Right atrium auricular region (tissue), 2 donors: ENCODE measurements at regions not wholly inside any gene's neighbourhood (a gene's known extent, or its start where the extent isn't known, plus 50 kb on each side); places are given as distances from the start of the nearest gene placed in this dataset.

Experiments
- DNase-seq: peaks from one replicate; pipeline ENCODE4 v3.0.0-alpha.2; 2019; ENCODE audit warnings: low spot score
- H3K27ac ChIP-seq, 2 donors: fragments of 200-600 bp; sonication (generic); 1 replicate in 1 of 2; 2 replicates in 1 of 2; pipeline ENCODE4 v1.5.1; 2016 to 2019
- H3K27me3 ChIP-seq, 2 donors: fragments of 200-600 bp; sonication (generic); one replicate each; pipeline versions ENCODE4 v1.5.1 to v1.6.0; 2017 to 2019
- H3K36me3 ChIP-seq: fragments of 200-600 bp; sonication (generic); one replicate; pipeline ENCODE4 v1.5.1; 2016
- H3K4me1 ChIP-seq, 2 donors: fragments of 200-600 bp; sonication (generic); one replicate each; pipeline versions ENCODE4 v1.5.1 to v1.6.0; 2017 to 2019
- H3K4me3 ChIP-seq, 2 donors: fragments of 200-600 bp; sonication (generic); 1 replicate in 1 of 2; 2 replicates in 1 of 2; pipeline ENCODE4 v1.5.1; 2017 to 2019; ENCODE audit warnings: mild to moderate bottlenecking in 1 of 2, moderate library complexity in 1 of 2
- H3K9me3 ChIP-seq, 2 donors: fragments of 200-600 bp; sonication (generic); one replicate each; pipeline ENCODE4 v1.5.1; 2019
- CTCF ChIP-seq, 2 donors: fragments of 200-600 bp; sonication (generic); IDR thresholded peaks; one replicate each; pipeline ENCODE4 v1.5.1; 2019; ENCODE audit warnings: antibody characterized with exemption in 2 of 2

GRCh38 chr12:105820429-105821125 is 318.2 kb downstream of the NUAK1 start:
- H3K4me3 ChIP-seq: no peak overlapping the region
- H3K36me3 ChIP-seq: no peaks in the 10 kb centered on the region
- no peaks in the 10 kb centered on the region for H3K9me3 ChIP-seq
- H3K27ac ChIP-seq: peak overlapping the region; percentile 37 to 70
- peaks cover 0 to 31% of the 10 kb centered on the region in 2 donors for H3K4me1 ChIP-seq
- peak; percentile 81 for DNase-seq
- no peak for TF ChIP-seq CTCF (IDR thresholded peaks at IDR 0.05)
- H3K27me3 ChIP-seq: no peaks in the 10 kb centered on the region

- no peak overlapping the region for H3K4me3 ChIP-seq
- peak overlapping the region in 1 of 2 donors; percentile 70 for H3K27ac ChIP-seq
- no peak for TF ChIP-seq CTCF (IDR thresholded peaks at IDR 0.05)
- no peaks in the 10 kb centered on the region for H3K27me3 ChIP-seq
- peaks cover 0 to 31% of the 10 kb centered on the region in 2 donors for H3K4me1 ChIP-seq
- DNase-seq: no peak
- H3K9me3 ChIP-seq: no peaks in the 10 kb centered on the region
- no peaks in the 10 kb centered on the region for H3K36me3 ChIP-seq
These were observed 316.3 kb downstream of the NUAK1 start for GRCh38 chr12:105822131-105823105.

- no peak overlapping the region for H3K4me3 ChIP-seq
- H3K9me3 ChIP-seq: no peaks in the 10 kb centered on the region
- peaks cover 0 to 31% of the 10 kb centered on the region in 2 donors for H3K4me1 ChIP-seq
- TF ChIP-seq CTCF (IDR thresholded peaks at IDR 0.05): no peak
- H3K27ac ChIP-seq: no peak overlapping the region
- H3K36me3 ChIP-seq: no peaks in the 10 kb centered on the region
- no peaks in the 10 kb centered on the region for H3K27me3 ChIP-seq
- no peak for DNase-seq
These were observed 314.9 kb downstream of the NUAK1 start for GRCh38 chr12:105823810-105824209.

- Histone ChIP-seq H3K36me3 (no peaks in the 10 kb centered on the region), H3K27me3 (no peaks in the 10 kb centered on the region), H3K27ac (no peak overlapping the region), H3K4me3 (no peak overlapping the region), H3K4me1 (peaks cover 0 to 23% of the 10 kb centered on the region in 2 donors), H3K9me3 (no peaks in the 10 kb centered on the region)
- no peak for DNase-seq
- TF ChIP-seq CTCF (IDR thresholded peaks at IDR 0.05): no peak
These were observed 313.6 kb downstream of the NUAK1 start for GRCh38 chr12:105825141-105825540.

- Histone ChIP-seq H3K27ac (no peak overlapping the region), H3K27me3 (no peaks in the 10 kb centered on the region), H3K4me3 (no peak overlapping the region), H3K9me3 (no peaks in the 10 kb centered on the region), H3K36me3 (no peaks in the 10 kb centered on the region), H3K4me1 (no peaks in the 10 kb centered on the region)
- no peak for DNase-seq
- no peak for TF ChIP-seq CTCF (IDR thresholded peaks at IDR 0.05)
These were observed 307.4 kb downstream of the NUAK1 start for GRCh38 chr12:105831372-105831771.
